ENCODE measurements at regions not wholly inside any gene's neighbourhood (a gene's known extent, or its start where the extent isn't known, plus 50 kb on each side); places are given as distances from the start of the nearest gene placed in this dataset.

- Histone ChIP-seq H3K4me2 (ENCODE audit: low read length) (no peak overlapping the region), H3K27ac (ENCODE audit: low read length) (no peak overlapping the region), H3K79me2 (replicated peaks; ENCODE audit: insufficient read depth, low read length) (no peaks in the 10 kb centered on the region), H3K27me3 (ENCODE audit: insufficient read depth, low read depth, low read length) (no peaks in the 10 kb centered on the region), H3K9me3 (ENCODE audit: low read length) (no peaks in the 10 kb centered on the region), H3F3A (ENCODE audit: insufficient read depth, low read length, poor library complexity, severe bottlenecking) (no peaks in the 10 kb centered on the region), H3K36me3 (ENCODE audit: insufficient read depth, low read length) (no peaks in the 10 kb centered on the region), H3K9me2 (ENCODE audit: insufficient read depth, low read length) (no peaks in the 10 kb centered on the region), H2AFZ (ENCODE audit: low read depth, low read length) (no peak overlapping the region), H4K20me1 (ENCODE audit: insufficient read depth) (no peaks in the 10 kb centered on the region), H3K9ac (ENCODE audit: low read length) (no peak overlapping the region), H3K4me3 (ENCODE audit: low read length) (no peak overlapping the region)
- no peak for TF ChIP-seq EP300 (conservative IDR thresholded peaks at IDR 0.05; ENCODE audit: poor library complexity, severe bottlenecking)
- no peak for TF ChIP-seq SMC3 (conservative IDR thresholded peaks at IDR 0.05; ENCODE audit: poor library complexity)
- TF ChIP-seq POLR2AphosphoS5 (IDR thresholded peaks at IDR 0.05), result no peak
- no peak for TF ChIP-seq CTCF (IDR thresholded peaks at IDR 0.05; ENCODE audit: poor library complexity, severe bottlenecking)
- no peak for TF ChIP-seq MXI1 (conservative IDR thresholded peaks at IDR 0.05; ENCODE audit: poor library complexity, severe bottlenecking)
- no peak for TF ChIP-seq EZH2 (IDR thresholded peaks at IDR 0.05; ENCODE audit: borderline replicate concordance, insufficient read depth, low read length, poor library complexity, severe bottlenecking)
- no peak for TF ChIP-seq RAD21 (conservative IDR thresholded peaks at IDR 0.05)
Measured at GRCh38 chr16:10253409-10253808, 71.2 kb upstream of the GRIN2A start.

- TF ChIP-seq RAD21 (conservative IDR thresholded peaks at IDR 0.05), result no peak
- TF ChIP-seq EZH2 (IDR thresholded peaks at IDR 0.05; ENCODE audit: borderline replicate concordance, insufficient read depth, low read length, poor library complexity, severe bottlenecking), result no peak
- TF ChIP-seq REST (IDR thresholded peaks at IDR 0.05; ENCODE audit: borderline replicate concordance), result no peak
- TF ChIP-seq POLR2AphosphoS5 (IDR thresholded peaks at IDR 0.05), result no peak
- no peak for TF ChIP-seq TAF1 (IDR thresholded peaks at IDR 0.05; ENCODE audit: low read depth)
- TF ChIP-seq EP300 (conservative IDR thresholded peaks at IDR 0.05; ENCODE audit: poor library complexity, severe bottlenecking), result no peak
- no peak for TF ChIP-seq CTCF (IDR thresholded peaks at IDR 0.05; ENCODE audit: poor library complexity, severe bottlenecking)
- no peak for TF ChIP-seq MXI1 (conservative IDR thresholded peaks at IDR 0.05; ENCODE audit: poor library complexity, severe bottlenecking)
- TF ChIP-seq SMC3 (conservative IDR thresholded peaks at IDR 0.05; ENCODE audit: poor library complexity), result no peak
- Histone ChIP-seq H3K36me3 (ENCODE audit: insufficient read depth, low read length) (no peaks in the 10 kb centered on the region), H3K27me3 (ENCODE audit: insufficient read depth, low read depth, low read length) (no peaks in the 10 kb centered on the region), H3F3A (ENCODE audit: insufficient read depth, low read length, poor library complexity, severe bottlenecking) (no peaks in the 10 kb centered on the region), H3K9me2 (ENCODE audit: insufficient read depth, low read length) (no peaks in the 10 kb centered on the region), H3K9me3 (ENCODE audit: low read length) (no peaks in the 10 kb centered on the region), H3K27ac (ENCODE audit: low read length) (no peak overlapping the region), H3K4me2 (ENCODE audit: low read length) (no peak overlapping the region), H4K20me1 (ENCODE audit: insufficient read depth) (no peaks in the 10 kb centered on the region), H3K4me3 (ENCODE audit: low read length) (no peak overlapping the region), H2AFZ (ENCODE audit: low read depth, low read length) (no peak overlapping the region), H3K79me2 (replicated peaks; ENCODE audit: insufficient read depth, low read length) (no peaks in the 10 kb centered on the region), H3K9ac (ENCODE audit: low read length) (no peak overlapping the region)
Measured at GRCh38 chr16:10255728-10256127, 73.5 kb upstream of the GRIN2A start.
